ENCODE measurements at regions not wholly inside any gene's neighbourhood (a gene's known extent, or its start where the extent isn't known, plus 50 kb on each side); places are given as distances from the start of the nearest gene placed in this dataset.

GRCh38 chr17:12549499-12550041 lies 116.1 kb upstream of the MYOCD start:
- H3K4me3 ChIP-seq (replicated peaks; ENCODE audit: low read depth, low read length): no peak overlapping the region
- TF ChIP-seq CTCF (IDR thresholded peaks at IDR 0.05; ENCODE audit: low read depth, low read length, missing control alignments): no peak
- no peak for DNase-seq (ENCODE audit: extremely low read depth, low read depth)

GRCh38 chr17:12553625-12554024 lies 112.1 kb upstream of the MYOCD start:
- H3K4me3 ChIP-seq (replicated peaks; ENCODE audit: low read depth, low read length): no peak overlapping the region
- DNase-seq (ENCODE audit: extremely low read depth, low read depth): no peak
- TF ChIP-seq CTCF (IDR thresholded peaks at IDR 0.05; ENCODE audit: low read depth, low read length, missing control alignments): no peak

GRCh38 chr17:12554251-12554650 lies 111.4 kb upstream of the MYOCD start:
- TF ChIP-seq CTCF (IDR thresholded peaks at IDR 0.05; ENCODE audit: low read depth, low read length, missing control alignments): no peak
- DNase-seq (ENCODE audit: extremely low read depth, low read depth): no peak
- no peak overlapping the region for H3K4me3 ChIP-seq (replicated peaks; ENCODE audit: low read depth, low read length)

- no peak overlapping the region for H3K4me3 ChIP-seq (replicated peaks; ENCODE audit: low read depth, low read length)
- TF ChIP-seq CTCF (IDR thresholded peaks at IDR 0.05; ENCODE audit: low read depth, low read length, missing control alignments): no peak
- DNase-seq (ENCODE audit: extremely low read depth, low read depth): no peak
Measured at GRCh38 chr17:12566291-12566690, 99.4 kb upstream of the MYOCD start.

GRCh38 chr17:12567077-12568053 lies 98.3 kb upstream of the MYOCD start:
- H3K4me3 ChIP-seq (replicated peaks; ENCODE audit: low read depth, low read length): no peak overlapping the region
- no peak for DNase-seq (ENCODE audit: extremely low read depth, low read depth)
- TF ChIP-seq CTCF (IDR thresholded peaks at IDR 0.05; ENCODE audit: low read depth, low read length, missing control alignments): no peak

GRCh38 chr17:12568358-12569251 lies 97.1 kb upstream of the MYOCD start:
- DNase-seq (ENCODE audit: extremely low read depth, low read depth): no peak
- H3K4me3 ChIP-seq (replicated peaks; ENCODE audit: low read depth, low read length): no peak overlapping the region
- TF ChIP-seq CTCF (IDR thresholded peaks at IDR 0.05; ENCODE audit: low read depth, low read length, missing control alignments): no peak
